NB4 (cell line): ENCODE measurements at regions not wholly inside any gene's neighbourhood (a gene's known extent, or its start where the extent isn't known, plus 50 kb on each side); places are given as distances from the start of the nearest gene placed in this dataset.

Experiments used
- DNase-seq: peaks from one replicate; pipeline ENCODE4 v3.0.0; 2010; ENCODE audit warnings: low read depth
- H3K4me3 ChIP-seq: one replicate; pipeline ENCODE4 v1.5.1; 2011; ENCODE audit warnings: mild to moderate bottlenecking, low read depth, low read length, moderate library complexity
- CTCF ChIP-seq: IDR thresholded peaks from one replicate; pipeline ENCODE4 v1.5.1; 2012; ENCODE audit warnings: low read depth, low read length
- MAX ChIP-seq: IDR thresholded peaks from 2 replicates; pipeline ENCODE4 v1.6.1; 2011; ENCODE audit warnings: low read depth, low read length
- MYC ChIP-seq: IDR thresholded peaks from 2 replicates; pipeline ENCODE4 v1.6.1; 2011; ENCODE audit warnings: low read depth, low read length
- POLR2A ChIP-seq: IDR thresholded peaks from 2 replicates; pipeline ENCODE4 v1.6.1; 2011; ENCODE audit warnings: mild to moderate bottlenecking; ENCODE audit not compliant: insufficient read length; ENCODE audit errors: extremely low read depth

GRCh38 chr11:21944577-21944976 lies 248.3 kb upstream of the ANO5 start:
- TF ChIP-seq MYC (no peak), CTCF (no peak), POLR2A (no peak), MAX (no peak)
- DNase-seq = no peak
- H3K4me3 ChIP-seq = no peak overlapping the region

GRCh38 chr11:21948876-21949275 lies 244.0 kb upstream of the ANO5 start:
- DNase-seq = no peak
- no peak overlapping the region for H3K4me3 ChIP-seq
- TF ChIP-seq CTCF (no peak), POLR2A (no peak), MAX (no peak), MYC (no peak)

GRCh38 chr11:21949763-21950413 lies 243.0 kb upstream of the ANO5 start:
- no peak for DNase-seq
- TF ChIP-seq CTCF (no peak), MYC (no peak), MAX (no peak), POLR2A (no peak)
- no peak overlapping the region for H3K4me3 ChIP-seq

- DNase-seq = no peak
- no peak overlapping the region for H3K4me3 ChIP-seq
- TF ChIP-seq MAX (no peak), POLR2A (no peak), MYC (no peak), CTCF (no peak)
Observed at GRCh38 chr11:21963013-21963412, 229.9 kb upstream of the ANO5 start.

- no peak for TF ChIP-seq POLR2A
- no peak for TF ChIP-seq MYC
- no peak for TF ChIP-seq CTCF
- no peak for TF ChIP-seq MAX
Observed at GRCh38 chr11:21965221-21965620, 227.7 kb upstream of the ANO5 start.

GRCh38 chr11:21968702-21969101 lies 224.2 kb upstream of the ANO5 start:
- DNase-seq = no peak
- TF ChIP-seq CTCF (no peak), POLR2A (no peak), MAX (no peak), MYC (no peak)
- no peak overlapping the region for H3K4me3 ChIP-seq

More at GRCh38 chr11:21965221-21965620, 227.7 kb upstream of the ANO5 start:
- H3K4me3 ChIP-seq = no peak overlapping the region
- no peak for DNase-seq
